WERI-Rb-1 (cell line): ENCODE measurements at regions not wholly inside any gene's neighbourhood (a gene's known extent, or its start where the extent isn't known, plus 50 kb on each side); places are given as distances from the start of the nearest gene placed in this dataset.

ENCODE experiments used
- DNase-seq: peaks from one replicate; pipeline ENCODE4 v3.0.0-alpha.2; 2020
- H3K27ac ChIP-seq: fragments of 250-450 bp; sonication (Bioruptor Pico); 2 replicates; pipeline ENCODE4 v1.5.1; 2020; ENCODE audit warnings: mild to moderate bottlenecking, moderate library complexity
- H3K27me3 ChIP-seq: fragments of 250-450 bp; sonication (Bioruptor Pico); 2 replicates; pipeline ENCODE4 v1.5.1; 2021; ENCODE audit warnings: mild to moderate bottlenecking, low read depth, moderate library complexity; ENCODE audit not compliant: insufficient read depth, severe bottlenecking
- H3K36me3 ChIP-seq: fragments of 250-450 bp; sonication (Bioruptor Pico); 2 replicates; pipeline ENCODE4 v1.5.1; 2020; ENCODE audit warnings: mild to moderate bottlenecking, moderate library complexity
- H3K4me3 ChIP-seq: 2 replicates; pipeline ENCODE4 v1.5.1; 2011; ENCODE audit warnings: low read depth, mild to moderate bottlenecking, control low read depth, low read length
- H3K9me3 ChIP-seq: fragments of 250-450 bp; sonication (Bioruptor Pico); 2 replicates; pipeline ENCODE4 v1.5.1; 2021; ENCODE audit warnings: mild to moderate bottlenecking, moderate library complexity; ENCODE audit not compliant: severe bottlenecking
- CTCF ChIP-seq: IDR thresholded peaks from 2 replicates; pipeline ENCODE4 v1.5.1; 2011; ENCODE audit warnings: low read depth, mild to moderate bottlenecking, control low read depth, inconsistent platforms, low read length

- Histone ChIP-seq H3K27ac (no peak overlapping the region), H3K9me3 (peaks cover 10% of the 10 kb centered on the region), H3K27me3 (no peaks in the 10 kb centered on the region), H3K4me3 (no peak overlapping the region), H3K36me3 (no peaks in the 10 kb centered on the region)
- TF ChIP-seq CTCF: no peak
- DNase-seq: no peak
Measured at GRCh38 chrX:40283981-40284380, 186.2 kb upstream of the BCOR start.

GRCh38 chrX:40282946-40283660 is 185.3 kb upstream of the BCOR start:
- Histone ChIP-seq H3K27ac (no peak overlapping the region), H3K9me3 (peaks cover 10% of the 10 kb centered on the region), H3K36me3 (no peaks in the 10 kb centered on the region), H3K4me3 (no peak overlapping the region), H3K27me3 (no peaks in the 10 kb centered on the region)
- no peak for TF ChIP-seq CTCF
- DNase-seq: no peak

GRCh38 chrX:40282348-40282747 is 184.6 kb upstream of the BCOR start:
- H3K27ac ChIP-seq: no peak overlapping the region
- H3K9me3 ChIP-seq: peaks cover 10% of the 10 kb centered on the region
- no peaks in the 10 kb centered on the region for H3K27me3 ChIP-seq
- H3K36me3 ChIP-seq: no peaks in the 10 kb centered on the region
- no peak overlapping the region for H3K4me3 ChIP-seq
- DNase-seq: no peak
- TF ChIP-seq CTCF: no peak

GRCh38 chrX:40281336-40282005 is 183.7 kb upstream of the BCOR start:
- no peaks in the 10 kb centered on the region for H3K27me3 ChIP-seq
- peaks cover 10% of the 10 kb centered on the region for H3K9me3 ChIP-seq
- H3K27ac ChIP-seq: no peak overlapping the region
- no peak overlapping the region for H3K4me3 ChIP-seq
- no peak for TF ChIP-seq CTCF
- no peak for DNase-seq
- H3K36me3 ChIP-seq: no peaks in the 10 kb centered on the region

- no peak for DNase-seq
Measured at GRCh38 chrX:40279762-40280161, 182.0 kb upstream of the BCOR start.

More at GRCh38 chrX:40279762-40280161, 182.0 kb upstream of the BCOR start:
- Histone ChIP-seq H3K4me3 (no peak overlapping the region), H3K9me3 (peaks cover 3% of the 10 kb centered on the region), H3K36me3 (no peaks in the 10 kb centered on the region), H3K27ac (no peak overlapping the region), H3K27me3 (no peaks in the 10 kb centered on the region)
- TF ChIP-seq CTCF: no peak
